CD4-positive, CD25-positive, alpha-beta regulatory T cell (primary cell): ENCODE measurements at regions not wholly inside any gene's neighbourhood (a gene's known extent, or its start where the extent isn't known, plus 50 kb on each side); places are given as distances from the start of the nearest gene placed in this dataset.

Experiments
- ATAC-seq, 2 donors: fragments of 150-1000 bp; cut with Tn5 transposase; one replicate each; pipeline ENCODE4 v1.10.0; 2021; ENCODE audit warnings: low read depth in 2 of 2, moderate number of reproducible peaks in 2 of 2, moderate library complexity in 1 of 2
- DNase-seq, 3 donors: peaks; one replicate each; pipeline versions ENCODE4 v3.0.0 to v3.0.0-alpha.2; 2012 to 2022; ENCODE audit warnings: mixed read lengths in 1 of 3
- H3K27ac ChIP-seq: one replicate; pipeline ENCODE4 v1.7.0; 2013; ENCODE audit warnings: mild to moderate bottlenecking, low read length; ENCODE audit not compliant: insufficient read depth, poor library complexity, severe bottlenecking
- H3K27me3 ChIP-seq: one replicate; pipeline ENCODE4 v1.7.0; 2013; ENCODE audit warnings: low read length; ENCODE audit not compliant: control insufficient read depth, insufficient read depth
- H3K36me3 ChIP-seq: one replicate; pipeline ENCODE4 v1.7.0; 2013; ENCODE audit warnings: mild to moderate bottlenecking, low read length, moderate library complexity; ENCODE audit not compliant: control insufficient read depth, insufficient read depth
- H3K4me1 ChIP-seq: 2 replicates; pipeline ENCODE4 v1.7.0; 2013; ENCODE audit warnings: mild to moderate bottlenecking, low read length; ENCODE audit not compliant: insufficient read depth, control insufficient read depth, poor library complexity, severe bottlenecking
- H3K4me3 ChIP-seq: one replicate; pipeline ENCODE4 v1.7.0; 2013; ENCODE audit warnings: low read depth, mild to moderate bottlenecking, low read length, moderate library complexity
- H3K9me3 ChIP-seq, 2 experiments: 1 replicate in 1 of 2; 2 replicates in 1 of 2; pipeline ENCODE4 v1.7.0; 2013; ENCODE audit warnings: low read length in 2 of 2, mild to moderate bottlenecking in 1 of 2, moderate library complexity in 1 of 2; ENCODE audit not compliant: control insufficient read depth in 2 of 2
- H3K27ac Mint-ChIP-seq, 3 donors: one replicate each; pipeline ENCODE4 v1.8.0; 2020 to 2022; ENCODE audit warnings: mild to moderate bottlenecking in 3 of 3, mixed read lengths in 3 of 3, moderate library complexity in 2 of 3
- H3K27me3 Mint-ChIP-seq: one replicate; pipeline ENCODE4 v1.8.0; 2022; ENCODE audit warnings: mild to moderate bottlenecking, mixed read lengths
- H3K36me3 Mint-ChIP-seq: one replicate; pipeline ENCODE4 v1.8.0; 2020; ENCODE audit warnings: mixed read lengths
- H3K4me1 Mint-ChIP-seq, 4 donors: one replicate each; pipeline ENCODE4 v1.8.0; 2020 to 2022; ENCODE audit warnings: mixed read lengths in 4 of 4, mild to moderate bottlenecking in 1 of 4
- H3K4me3 Mint-ChIP-seq, 4 donors: one replicate each; pipeline ENCODE4 v1.8.0; 2020 to 2022; ENCODE audit warnings: mild to moderate bottlenecking in 4 of 4, mixed read lengths in 4 of 4, moderate library complexity in 3 of 4
- H3K9me3 Mint-ChIP-seq, 7 donors: one replicate each; pipeline ENCODE4 v1.8.0; 2020 to 2022; ENCODE audit warnings: mixed read lengths in 7 of 7, mild to moderate bottlenecking in 3 of 7, moderate library complexity in 2 of 7

DNA sequence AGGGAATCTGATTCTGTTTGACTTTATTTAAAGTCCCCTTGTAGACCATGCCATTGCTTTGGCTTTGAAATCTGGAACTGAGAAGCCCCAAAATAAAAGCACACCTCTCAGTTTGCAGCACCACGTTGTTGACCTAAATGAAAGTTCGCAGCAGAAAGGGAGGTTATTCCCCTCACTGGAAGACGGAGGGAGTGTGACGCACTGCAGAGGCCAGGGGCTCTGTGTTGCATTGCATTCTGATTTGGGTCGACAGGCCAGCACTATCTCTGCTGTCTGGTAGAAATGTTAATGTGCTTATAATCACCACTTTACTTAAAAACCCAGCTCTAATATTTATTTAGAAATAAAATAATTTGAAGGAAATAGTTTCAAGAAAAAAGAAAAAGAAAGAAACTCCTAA lies 675.2 kb upstream of the NR5A2 start:
- H3K4me3 Mint-ChIP-seq: no peak overlapping the region
- H3K27ac ChIP-seq: no peak overlapping the region
- no peak overlapping the region for H3K27ac Mint-ChIP-seq
- ATAC-seq (no peak), DNase-seq (no peak)
- H3K27me3 Mint-ChIP-seq: peaks cover 19% of the 10 kb centered on the region
- no peaks in the 10 kb centered on the region for H3K36me3 ChIP-seq
- H3K36me3 Mint-ChIP-seq: no peaks in the 10 kb centered on the region
- no peaks in the 10 kb centered on the region for H3K9me3 ChIP-seq
- peaks cover 0 to 11% (median 4%) of the 10 kb centered on the region in 7 donors for H3K9me3 Mint-ChIP-seq
- no peaks in the 10 kb centered on the region for H3K4me1 ChIP-seq
- peaks cover 3% of the 10 kb centered on the region for H3K27me3 ChIP-seq
- H3K4me3 ChIP-seq: no peak overlapping the region
- no peaks in the 10 kb centered on the region for H3K4me1 Mint-ChIP-seq

DNA sequence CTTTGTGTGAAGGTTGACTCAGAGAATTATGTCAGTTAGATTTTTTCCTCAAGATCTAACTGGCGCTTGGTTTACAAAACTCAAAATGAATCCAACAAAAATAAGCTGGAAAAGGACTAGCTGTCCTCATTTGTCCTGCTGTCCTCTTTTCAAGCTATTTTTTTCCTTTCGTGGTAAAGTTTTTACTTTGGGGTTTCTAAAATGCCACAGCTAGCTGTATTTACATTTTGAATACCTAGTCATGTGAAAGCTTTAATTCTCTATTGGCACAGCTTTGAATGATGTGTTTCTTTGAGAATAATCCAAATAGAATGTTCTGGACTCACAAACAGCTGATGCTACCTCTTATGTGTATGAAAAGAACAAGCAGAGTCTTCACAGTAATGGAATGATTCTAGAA lies 673.6 kb upstream of the NR5A2 start:
- Histone ChIP-seq H3K27me3 (no peaks in the 10 kb centered on the region), H3K9me3 (no peaks in the 10 kb centered on the region), H3K4me1 (no peaks in the 10 kb centered on the region), H3K36me3 (no peaks in the 10 kb centered on the region), H3K27ac (no peak overlapping the region), H3K4me3 (no peak overlapping the region)
- no peak overlapping the region for H3K27ac Mint-ChIP-seq
- peaks cover 0 to 9% (median 3%) of the 10 kb centered on the region in 7 donors for H3K9me3 Mint-ChIP-seq
- H3K27me3 Mint-ChIP-seq: peaks cover 8% of the 10 kb centered on the region
- DNase-seq: no peak
- H3K4me3 Mint-ChIP-seq: no peak overlapping the region
- ATAC-seq: no peak
- no peaks in the 10 kb centered on the region for H3K36me3 Mint-ChIP-seq
- H3K4me1 Mint-ChIP-seq: no peaks in the 10 kb centered on the region

DNA sequence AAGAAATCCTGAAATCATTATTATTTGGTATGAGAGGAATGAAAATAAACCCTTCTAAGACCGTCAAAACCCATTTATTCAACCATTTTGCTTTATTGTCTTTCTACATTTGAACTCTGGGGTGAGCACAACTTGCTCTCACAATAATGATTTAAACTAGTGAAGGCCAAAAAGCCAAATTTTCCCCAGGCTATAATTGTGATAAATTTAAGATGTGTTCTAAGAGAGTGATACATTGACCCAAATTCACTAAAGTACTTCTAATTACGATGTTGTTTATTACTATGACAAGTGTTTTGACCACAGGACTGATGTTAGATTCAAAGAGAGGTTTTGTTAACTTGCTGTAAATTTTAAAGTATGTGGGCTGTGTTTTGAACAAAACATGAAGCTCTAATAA lies 670.9 kb upstream of the NR5A2 start:
- Histone ChIP-seq H3K27me3 (no peaks in the 10 kb centered on the region), H3K4me3 (no peak overlapping the region), H3K27ac (no peak overlapping the region), H3K36me3 (no peaks in the 10 kb centered on the region), H3K9me3 (no peaks in the 10 kb centered on the region), H3K4me1 (no peaks in the 10 kb centered on the region)
- H3K27ac Mint-ChIP-seq: no peak overlapping the region
- no peak overlapping the region for H3K4me3 Mint-ChIP-seq
- peaks cover 10% of the 10 kb centered on the region for H3K27me3 Mint-ChIP-seq
- DNase-seq (no peak), ATAC-seq (no peak)
- peaks cover 0 to 9% (median 5%) of the 10 kb centered on the region in 7 donors for H3K9me3 Mint-ChIP-seq
- no peaks in the 10 kb centered on the region for H3K4me1 Mint-ChIP-seq
- H3K36me3 Mint-ChIP-seq: no peaks in the 10 kb centered on the region

DNA sequence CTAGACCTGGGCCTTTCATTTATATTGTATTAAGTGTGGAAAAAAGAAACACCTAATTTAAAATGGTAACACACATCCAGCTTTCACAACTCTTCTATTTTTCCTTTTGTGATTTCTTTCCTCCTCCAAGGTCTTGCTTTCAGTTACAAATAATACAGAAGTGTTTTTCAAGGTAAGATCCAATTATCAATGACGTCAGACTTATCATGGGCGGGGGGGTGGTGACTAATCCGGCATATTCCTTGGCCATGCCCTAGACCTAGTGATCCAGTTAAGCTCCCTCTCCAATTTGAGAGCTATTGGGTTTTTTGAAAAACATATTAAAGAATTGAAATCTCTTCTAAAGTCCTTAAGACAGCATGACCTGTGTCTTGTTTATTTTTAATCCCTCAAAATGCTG lies 669.9 kb upstream of the NR5A2 start:
- Mint-ChIP-seq H3K36me3 (no peaks in the 10 kb centered on the region), H3K27ac (no peak overlapping the region), H3K4me3 (no peak overlapping the region), H3K4me1 (no peaks in the 10 kb centered on the region), H3K9me3 (peaks cover 0 to 10% (median 5%) of the 10 kb centered on the region in 7 donors), H3K27me3 (peaks cover 10% of the 10 kb centered on the region)
- DNase-seq (no peak), ATAC-seq (no peak)
- Histone ChIP-seq H3K9me3 (no peaks in the 10 kb centered on the region), H3K4me1 (no peaks in the 10 kb centered on the region), H3K27me3 (no peaks in the 10 kb centered on the region), H3K36me3 (no peaks in the 10 kb centered on the region), H3K27ac (no peak overlapping the region), H3K4me3 (no peak overlapping the region)

DNA sequence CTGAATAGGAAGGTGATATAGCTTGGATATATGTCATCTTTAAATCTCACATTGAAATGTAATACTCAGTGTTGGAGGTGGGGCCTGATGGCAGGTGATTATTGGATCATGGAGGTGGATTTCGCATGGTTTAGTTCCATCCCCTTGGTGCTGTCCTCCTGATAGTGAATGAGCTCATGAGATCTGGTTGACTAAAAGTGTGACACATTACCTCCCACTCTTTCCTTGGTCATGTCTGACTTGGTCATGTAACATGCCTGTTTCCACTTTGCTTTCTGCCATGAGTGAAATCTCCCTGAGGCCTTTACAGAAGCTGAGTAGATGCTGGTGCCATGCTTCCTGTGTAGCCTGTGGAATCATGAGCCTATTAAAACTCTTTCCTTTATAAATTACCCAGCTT lies 664.5 kb upstream of the NR5A2 start:
- Mint-ChIP-seq H3K4me3 (no peak overlapping the region), H3K4me1 (no peaks in the 10 kb centered on the region), H3K36me3 (no peaks in the 10 kb centered on the region), H3K27me3 (peaks cover 14% of the 10 kb centered on the region), H3K9me3 (peaks cover 0 to 8% (median 1%) of the 10 kb centered on the region in 7 donors), H3K27ac (no peak overlapping the region)
- Histone ChIP-seq H3K4me1 (no peaks in the 10 kb centered on the region), H3K27me3 (no peaks in the 10 kb centered on the region), H3K4me3 (no peak overlapping the region), H3K27ac (no peak overlapping the region), H3K9me3 (no peaks in the 10 kb centered on the region), H3K36me3 (no peaks in the 10 kb centered on the region)
- ATAC-seq: no peak
- DNase-seq: no peak

DNA sequence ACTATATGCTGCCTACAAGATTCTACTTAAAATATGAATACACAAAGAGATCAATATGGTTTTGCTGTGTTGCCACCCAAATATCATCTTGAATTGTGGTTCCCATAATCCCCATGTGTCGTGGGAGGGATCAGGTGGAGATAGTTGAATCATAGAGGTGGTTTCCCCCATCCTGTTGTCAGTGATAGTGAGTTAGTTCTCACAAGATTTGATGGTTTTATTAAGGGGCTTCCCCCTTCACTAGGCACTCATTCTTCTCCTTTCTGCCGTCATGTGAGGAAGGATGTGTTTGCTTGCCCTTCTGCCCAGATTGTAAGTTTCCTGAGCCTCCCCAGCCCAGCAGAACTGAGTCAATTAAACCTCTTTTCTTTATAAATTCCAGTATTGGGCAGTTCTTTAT lies 654.4 kb upstream of the NR5A2 start:
- H3K27ac ChIP-seq: no peak overlapping the region
- Mint-ChIP-seq H3K36me3 (no peaks in the 10 kb centered on the region), H3K9me3 (peaks cover 0 to 10% (median 5%) of the 10 kb centered on the region in 7 donors), H3K27me3 (no peaks in the 10 kb centered on the region), H3K4me3 (no peak overlapping the region), H3K27ac (no peak overlapping the region), H3K4me1 (no peaks in the 10 kb centered on the region)
- H3K9me3 ChIP-seq: peaks cover 0 to 3% of the 10 kb centered on the region in 2 experiments
- ATAC-seq (no peak), DNase-seq (no peak)
- H3K4me1 ChIP-seq: no peaks in the 10 kb centered on the region
- no peaks in the 10 kb centered on the region for H3K36me3 ChIP-seq
- no peak overlapping the region for H3K4me3 ChIP-seq
- H3K27me3 ChIP-seq: peaks cover 5% of the 10 kb centered on the region

DNA sequence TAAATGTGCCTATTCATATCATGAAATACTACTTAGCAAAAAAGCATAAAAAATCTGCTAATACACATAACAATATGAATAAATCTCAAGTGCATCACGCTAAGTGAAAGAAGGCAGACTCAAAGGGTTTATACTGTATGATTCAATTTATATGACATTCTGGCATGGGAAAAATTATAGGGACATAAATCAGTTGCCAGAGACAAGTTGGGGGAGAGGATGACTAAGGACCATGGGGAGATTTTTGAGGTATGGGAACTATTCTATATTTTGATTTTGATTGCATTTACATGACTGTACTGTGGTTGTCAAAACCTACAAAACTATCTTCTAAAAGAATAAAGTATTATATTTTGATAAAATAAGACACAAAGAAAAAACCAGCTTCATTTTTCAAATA lies 650.3 kb upstream of the NR5A2 start:
- peaks cover 0 to 3% of the 10 kb centered on the region in 2 experiments for H3K9me3 ChIP-seq
- no peak overlapping the region for H3K4me3 Mint-ChIP-seq

DNA sequence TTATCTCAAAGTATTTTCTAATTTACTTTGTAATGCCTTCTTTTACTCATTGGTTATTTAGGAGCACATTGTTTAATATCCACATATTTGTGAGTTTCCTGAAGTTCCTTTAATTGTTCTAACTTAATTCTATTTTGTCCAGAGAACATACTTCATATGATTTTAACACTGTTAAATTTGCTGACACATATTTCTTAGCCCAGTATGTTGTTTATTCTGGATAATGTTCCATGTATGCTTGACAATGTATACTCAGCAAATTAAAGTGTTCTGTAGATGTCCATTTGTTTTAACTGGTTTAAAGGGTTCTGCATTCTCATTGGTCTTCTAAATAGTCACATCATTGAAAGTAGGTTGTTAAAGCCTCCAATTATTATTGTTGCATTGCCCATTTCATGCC lies 643.7 kb upstream of the NR5A2 start:
- no peaks in the 10 kb centered on the region for H3K4me1 ChIP-seq
- H3K27ac ChIP-seq: no peak overlapping the region
- no peaks in the 10 kb centered on the region for H3K27me3 ChIP-seq
- DNase-seq: no peak
- Mint-ChIP-seq H3K36me3 (no peaks in the 10 kb centered on the region), H3K9me3 (peaks cover 0 to 4% (median 0%) of the 10 kb centered on the region in 7 donors), H3K27me3 (peaks cover 12% of the 10 kb centered on the region), H3K4me3 (no peak overlapping the region), H3K27ac (no peak overlapping the region), H3K4me1 (no peaks in the 10 kb centered on the region)
- no peaks in the 10 kb centered on the region for H3K36me3 ChIP-seq
- H3K4me3 ChIP-seq: no peak overlapping the region
- no peaks in the 10 kb centered on the region for H3K9me3 ChIP-seq
- no peak for ATAC-seq

More for the DNA sequence above, 650.3 kb upstream of the NR5A2 start:
- Histone ChIP-seq H3K4me1 (no peaks in the 10 kb centered on the region), H3K27ac (no peak overlapping the region), H3K4me3 (no peak overlapping the region), H3K36me3 (no peaks in the 10 kb centered on the region), H3K27me3 (peaks cover 4% of the 10 kb centered on the region)
- Mint-ChIP-seq H3K4me1 (no peaks in the 10 kb centered on the region), H3K9me3 (peaks cover 0 to 5% (median 2%) of the 10 kb centered on the region in 7 donors), H3K27me3 (no peaks in the 10 kb centered on the region), H3K27ac (no peak overlapping the region), H3K36me3 (no peaks in the 10 kb centered on the region)
- ATAC-seq (no peak), DNase-seq (no peak)
